Liver (tissue), 7 donors: ENCODE measurements at regions not wholly inside any gene's neighbourhood (a gene's known extent, or its start where the extent isn't known, plus 50 kb on each side); places are given as distances from the start of the nearest gene placed in this dataset.

Experiments used
- DNase-seq: peaks from one replicate; pipeline ENCODE4 v3.0.0-alpha.2; 2017; ENCODE audit warnings: low spot score
- H3K27ac ChIP-seq, 2 donors: one replicate each; pipeline ENCODE4 v1.7.0; 2013; ENCODE audit warnings: inconsistent platforms in 2 of 2, low read length in 2 of 2, control low read depth in 1 of 2, low read depth in 1 of 2, mild to moderate bottlenecking in 1 of 2
- H3K27me3 ChIP-seq, 4 donors: one replicate each; pipeline versions ENCODE4 v1.6.1 to v1.7.0; 2013; ENCODE audit warnings: low read length in 3 of 4, inconsistent platforms in 1 of 4, mild to moderate bottlenecking in 1 of 4, moderate library complexity in 1 of 4; ENCODE audit not compliant: control insufficient read depth in 4 of 4, insufficient read depth in 4 of 4
- H3K36me3 ChIP-seq, 4 donors: one replicate each; pipeline versions ENCODE4 v1.6.1 to v1.7.0; 2013; ENCODE audit warnings: low read length in 3 of 4, mild to moderate bottlenecking in 3 of 4, low read depth in 1 of 4, moderate library complexity in 1 of 4; ENCODE audit not compliant: control insufficient read depth in 4 of 4, insufficient read depth in 3 of 4
- H3K4me1 ChIP-seq, 4 donors: one replicate each; pipeline versions ENCODE4 v1.6.1 to v1.7.0; 2013; ENCODE audit warnings: low read length in 3 of 4, mild to moderate bottlenecking in 3 of 4, moderate library complexity in 1 of 4; ENCODE audit not compliant: control insufficient read depth in 4 of 4, insufficient read depth in 4 of 4
- H3K4me3 ChIP-seq, 3 donors: one replicate each; pipeline versions ENCODE4 v1.6.1 to v1.7.0; 2013; ENCODE audit warnings: low read length in 3 of 3, control low read depth in 1 of 3, low read depth in 1 of 3, mild to moderate bottlenecking in 1 of 3
- H3K9ac ChIP-seq, 2 donors: one replicate each; pipeline ENCODE4 v1.7.0; 2013; ENCODE audit warnings: low read length in 2 of 2, mild to moderate bottlenecking in 2 of 2, moderate library complexity in 2 of 2, control low read depth in 1 of 2, low read depth in 1 of 2
- H3K9me3 ChIP-seq, 4 donors: one replicate each; pipeline versions ENCODE4 v1.6.1 to v1.7.0; 2013; ENCODE audit warnings: low read length in 3 of 4; ENCODE audit not compliant: control insufficient read depth in 4 of 4
- ATF3 ChIP-seq: IDR thresholded peaks from 2 replicates; pipeline ENCODE4 v1.6.1; 2016; ENCODE audit warnings: antibody characterized with exemption
- EGR1 ChIP-seq, 2 donors: IDR thresholded peaks; 2 replicates each; pipeline ENCODE4 v1.6.1; 2016 to 2018; ENCODE audit warnings: antibody characterized with exemption in 2 of 2, low read depth in 2 of 2
- FOXA1 ChIP-seq: IDR thresholded peaks from 2 replicates; pipeline ENCODE4 v1.6.1; 2016; ENCODE audit warnings: antibody characterized with exemption
- FOXA2 ChIP-seq: IDR thresholded peaks from 2 replicates; pipeline ENCODE4 v1.6.1; 2016; ENCODE audit warnings: antibody characterized with exemption
- GABPA ChIP-seq, 2 donors: IDR thresholded peaks in 1 of 2; conservative IDR thresholded peaks in 1 of 2; 2 replicates each; pipeline ENCODE4 v1.6.1; 2016; ENCODE audit warnings: antibody characterized with exemption in 2 of 2, mild to moderate bottlenecking in 1 of 2, moderate library complexity in 1 of 2
- HNF4A ChIP-seq, 2 donors: conservative IDR thresholded peaks; 2 replicates each; pipeline ENCODE4 v1.6.1; 2016; ENCODE audit warnings: antibody characterized with exemption in 2 of 2, mild to moderate bottlenecking in 2 of 2
- HNF4G ChIP-seq: IDR thresholded peaks from 2 replicates; pipeline ENCODE4 v1.6.1; 2016; ENCODE audit warnings: antibody characterized with exemption
- JUND ChIP-seq, 2 donors: IDR thresholded peaks; 2 replicates each; pipeline ENCODE4 v1.6.1; 2016; ENCODE audit warnings: antibody characterized with exemption in 2 of 2
- MAX ChIP-seq: IDR thresholded peaks from 2 replicates; pipeline ENCODE4 v1.6.1; 2016; ENCODE audit warnings: antibody characterized with exemption
- NR2F2 ChIP-seq: IDR thresholded peaks from 2 replicates; pipeline ENCODE4 v1.6.1; 2016; ENCODE audit warnings: antibody characterized with exemption
- RAD21 ChIP-seq, 2 donors: IDR thresholded peaks; 2 replicates each; pipeline ENCODE4 v1.6.1; 2016; ENCODE audit warnings: antibody characterized with exemption in 2 of 2, mild to moderate bottlenecking in 2 of 2
- REST ChIP-seq: IDR thresholded peaks from 2 replicates; pipeline ENCODE4 v1.6.1; 2016; ENCODE audit warnings: antibody characterized with exemption, mild to moderate bottlenecking
- RXRA ChIP-seq, 2 donors: IDR thresholded peaks; 2 replicates each; pipeline ENCODE4 v1.6.1; 2017 to 2018; ENCODE audit warnings: antibody characterized with exemption in 2 of 2, mild to moderate bottlenecking in 1 of 2
- SP1 ChIP-seq: IDR thresholded peaks from 2 replicates; pipeline ENCODE4 v1.6.1; 2018; ENCODE audit warnings: antibody characterized with exemption, mild to moderate bottlenecking
- TAF1 ChIP-seq: conservative IDR thresholded peaks from 2 replicates; pipeline ENCODE4 v1.6.1; 2016; ENCODE audit warnings: antibody characterized with exemption, mild to moderate bottlenecking
- YY1 ChIP-seq: IDR thresholded peaks from 2 replicates; pipeline ENCODE4 v1.6.1; 2016; ENCODE audit warnings: antibody characterized with exemption, mild to moderate bottlenecking
- ZBTB33 ChIP-seq: IDR thresholded peaks from 2 replicates; pipeline ENCODE4 v1.6.1; 2016; ENCODE audit warnings: antibody characterized with exemption
- WGBS: extraction: QIAGEN DNeasy Blood & Tissue Kit; methylation state at CpG from one replicate; pipeline ENCODE4 v1.1.7; 2013; 5-methylcytosine and 5-hydroxymethylcytosine counted together
- donor health status: healthy.
- donor health status: healthy.
- donor health status: healthy.
- donor health status: healthy.

GRCh38 chr11:26931248-26931631 lies 62.7 kb upstream of the FIBIN start:
- H3K9me3 ChIP-seq: no peaks in the 10 kb centered on the region
- no peak for DNase-seq
- TF ChIP-seq RAD21 (IDR thresholded peaks at IDR 0.05): no peak
- no peak for TF ChIP-seq GABPA (IDR thresholded peaks at IDR 0.05 in 1 of 2, conservative IDR thresholded peaks at IDR 0.05 in 1 of 2)
- TF ChIP-seq EGR1 (IDR thresholded peaks at IDR 0.05; ENCODE audit: low read depth in 2 of 2): no peak
- no peak for TF ChIP-seq SP1
- TF ChIP-seq ATF3: no peak
- TF ChIP-seq REST: no peak
- no peak for TF ChIP-seq TAF1
- TF ChIP-seq YY1: no peak
- no peak for TF ChIP-seq RXRA (IDR thresholded peaks at IDR 0.05)
- H3K4me1 ChIP-seq: no peaks in the 10 kb centered on the region
- no peak overlapping the region for H3K27ac ChIP-seq
- no peak overlapping the region for H3K9ac ChIP-seq
- WGBS: 81% methylated on average over 1 of the region's 1 CpG
- no peak overlapping the region for H3K4me3 ChIP-seq
- H3K27me3 ChIP-seq: no peaks in the 10 kb centered on the region
- H3K36me3 ChIP-seq: no peaks in the 10 kb centered on the region

GRCh38 chr11:26931881-26932280 lies 62.0 kb upstream of the FIBIN start:
- Histone ChIP-seq H3K36me3 (no peaks in the 10 kb centered on the region), H3K4me3 (no peak overlapping the region), H3K9me3 (no peaks in the 10 kb centered on the region), H3K27ac (no peak overlapping the region), H3K4me1 (no peaks in the 10 kb centered on the region), H3K9ac (no peak overlapping the region), H3K27me3 (no peaks in the 10 kb centered on the region)
- no peak for DNase-seq
- TF ChIP-seq RAD21 (IDR thresholded peaks at IDR 0.05) (no peak), TAF1 (no peak), HNF4A (conservative IDR thresholded peaks at IDR 0.05) (no peak), FOXA1 (no peak), FOXA2 (no peak), SP1 (no peak), YY1 (no peak), ZBTB33 (no peak), GABPA (IDR thresholded peaks at IDR 0.05 in 1 of 2, conservative IDR thresholded peaks at IDR 0.05 in 1 of 2) (no peak), ATF3 (no peak), JUND (IDR thresholded peaks at IDR 0.05) (no peak), EGR1 (IDR thresholded peaks at IDR 0.05; ENCODE audit: low read depth in 2 of 2) (no peak), MAX (no peak), NR2F2 (no peak), HNF4G (no peak)
